PC-9 (cell line): ENCODE measurements at regions not wholly inside any gene's neighbourhood (a gene's known extent, or its start where the extent isn't known, plus 50 kb on each side); places are given as distances from the start of the nearest gene placed in this dataset.

Experiments
- BruUV-seq: library from RNA; stranded (reverse); fragments of 400-500 nt; replicated peaks from 2 replicates; lab custom pipeline; 2021; lab: Mats Ljungman, UMichigan
- CTCF ChIA-PET: fragments of 300-600 bp; sonication (Branson Sonifier 250); formaldehyde crosslinking; loops from one replicate; lab custom pipeline; 2022; ENCODE audit warnings: antibody characterized with exemption; lab: Charles Lee
- POLR2A ChIA-PET: fragments of 300-600 bp; sonication (Branson Sonifier 250); formaldehyde crosslinking; loops from one replicate; lab custom pipeline; 2022; ENCODE audit warnings: antibody characterized with exemption; ENCODE audit not compliant: unreplicated experiment; lab: Charles Lee
- DNase-seq, 2 experiments: peaks; one replicate each; pipeline versions ENCODE4 v3.0.0 to v3.0.0-alpha.2; 2015 to 2022; ENCODE audit warnings: mixed read lengths in 1 of 2
- H2AFZ ChIP-seq: fragments of 200-600 bp; sonication (generic); 2 replicates; pipeline ENCODE4 v1.8.1; 2017; ENCODE audit warnings: antibody characterized with exemption
- H3F3A ChIP-seq: fragments of 200-600 bp; sonication (generic); 2 replicates; pipeline ENCODE4 v1.8.1; 2017; ENCODE audit warnings: antibody characterized with exemption, mild to moderate bottlenecking, low read depth; ENCODE audit not compliant: insufficient read depth
- H3K27ac ChIP-seq: fragments of 200-600 bp; sonication (generic); 2 replicates; pipeline ENCODE4 v1.6.1; 2016; ENCODE audit warnings: mixed run types
- H3K27me3 ChIP-seq: fragments of 200-600 bp; sonication (generic); 2 replicates; pipeline ENCODE4 v1.6.1; 2016; ENCODE audit warnings: low read depth, mixed run types; ENCODE audit not compliant: insufficient read depth
- H3K36me3 ChIP-seq: fragments of 200-600 bp; sonication (generic); 2 replicates; pipeline ENCODE4 v1.6.1; 2016; ENCODE audit warnings: low read depth, mixed run types
- H3K4me1 ChIP-seq: fragments of 200-600 bp; sonication (generic); replicated peaks from 2 replicates; pipeline ENCODE4 v1.6.1; 2016; ENCODE audit warnings: mixed run types; ENCODE audit not compliant: insufficient read depth
- H3K4me2 ChIP-seq: fragments of 200-600 bp; sonication (generic); 2 replicates; pipeline ENCODE4 v1.6.1; 2017; ENCODE audit warnings: mixed run types
- H3K4me3 ChIP-seq: fragments of 200-600 bp; sonication (generic); 2 replicates; pipeline ENCODE4 v1.6.1; 2016; ENCODE audit warnings: mixed run types
- H3K79me2 ChIP-seq: fragments of 200-600 bp; sonication (generic); 2 replicates; pipeline ENCODE4 v1.6.1; 2017; ENCODE audit warnings: low read depth, mixed run types
- H3K9me2 ChIP-seq: fragments of 200-600 bp; sonication (generic); 2 replicates; pipeline ENCODE4 v1.8.1; 2017; ENCODE audit warnings: mild to moderate bottlenecking; ENCODE audit not compliant: insufficient read depth
- H3K9me3 ChIP-seq: fragments of 200-600 bp; sonication (generic); 2 replicates; pipeline ENCODE4 v1.8.1; 2016; ENCODE audit warnings: low read depth; ENCODE audit not compliant: insufficient read depth
- H4K20me1 ChIP-seq: fragments of 200-600 bp; sonication (generic); 2 replicates; pipeline ENCODE4 v1.8.1; 2017; ENCODE audit not compliant: insufficient read depth
- EZH2 ChIP-seq: fragments of 200-600 bp; sonication (generic); IDR thresholded peaks from 2 replicates; pipeline ENCODE4 v1.8.0; 2017; ENCODE audit warnings: antibody characterized with exemption, low read depth
- intact Hi-C: fragments of 100-400 bp; cut with micrococcal nuclease; formaldehyde crosslinking; loops from one replicate; pipeline ENCODE4 v1.10.0; 2022; ENCODE audit not compliant: unreplicated experiment
- TF ChIP-seq, protein P1 (sequence below): fragments of 200-600 bp; sonication (generic); conservative IDR thresholded peaks from 2 replicates; pipeline ENCODE4 v1.6.1; 2017; ENCODE audit warnings: mixed run types, antibody characterized with exemption, mild to moderate bottlenecking, moderate library complexity

DNA sequence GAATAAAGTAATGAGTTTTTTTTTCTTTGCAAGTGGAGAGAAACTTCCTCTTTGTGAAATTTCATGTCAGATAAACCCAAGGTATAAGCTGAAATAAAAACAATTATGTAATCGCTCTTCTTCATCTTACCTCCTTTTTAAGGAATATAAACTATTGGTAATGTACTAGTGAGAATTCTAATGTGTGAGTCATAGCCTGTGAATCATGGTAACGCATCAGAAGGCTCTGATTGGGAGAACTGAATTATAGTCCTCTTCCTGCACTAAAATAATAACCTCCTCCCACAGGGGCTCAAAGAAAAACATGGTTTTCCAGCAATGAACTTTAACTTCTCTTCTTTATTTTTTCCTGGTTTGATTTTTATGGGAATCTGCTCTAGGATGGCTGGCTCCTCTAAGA is 57.1 kb upstream of the COX20 start:
- Histone ChIP-seq H3K27me3 (no peaks in the 10 kb centered on the region), H3K36me3 (no peaks in the 10 kb centered on the region), H3K9me3 (no peaks in the 10 kb centered on the region), H3K27ac (no peak overlapping the region), H4K20me1 (no peaks in the 10 kb centered on the region), H3K4me2 (no peak overlapping the region), H2AFZ (no peak overlapping the region), H3K79me2 (no peaks in the 10 kb centered on the region), H3F3A (peaks cover 8% of the 10 kb centered on the region; the same call in 1 of the 2 replicates), H3K4me1 (0 out of 2 replicates have a peak, but pooled peaks cover 10% of the 10 kb centered on the region), H3K4me3 (no peak overlapping the region), H3K9me2 (no peaks in the 10 kb centered on the region)
- intact Hi-C loops = no loop called here
- POLR2A ChIA-PET = no interaction called here
- no TSS peak for BruUV-seq
- DNase-seq = peak in 1 of 2 experiments; percentile 61
- CTCF ChIA-PET = no interaction called here
- TF ChIP-seq EZH2 = no peak
- TF ChIP-seq, protein P1, sequence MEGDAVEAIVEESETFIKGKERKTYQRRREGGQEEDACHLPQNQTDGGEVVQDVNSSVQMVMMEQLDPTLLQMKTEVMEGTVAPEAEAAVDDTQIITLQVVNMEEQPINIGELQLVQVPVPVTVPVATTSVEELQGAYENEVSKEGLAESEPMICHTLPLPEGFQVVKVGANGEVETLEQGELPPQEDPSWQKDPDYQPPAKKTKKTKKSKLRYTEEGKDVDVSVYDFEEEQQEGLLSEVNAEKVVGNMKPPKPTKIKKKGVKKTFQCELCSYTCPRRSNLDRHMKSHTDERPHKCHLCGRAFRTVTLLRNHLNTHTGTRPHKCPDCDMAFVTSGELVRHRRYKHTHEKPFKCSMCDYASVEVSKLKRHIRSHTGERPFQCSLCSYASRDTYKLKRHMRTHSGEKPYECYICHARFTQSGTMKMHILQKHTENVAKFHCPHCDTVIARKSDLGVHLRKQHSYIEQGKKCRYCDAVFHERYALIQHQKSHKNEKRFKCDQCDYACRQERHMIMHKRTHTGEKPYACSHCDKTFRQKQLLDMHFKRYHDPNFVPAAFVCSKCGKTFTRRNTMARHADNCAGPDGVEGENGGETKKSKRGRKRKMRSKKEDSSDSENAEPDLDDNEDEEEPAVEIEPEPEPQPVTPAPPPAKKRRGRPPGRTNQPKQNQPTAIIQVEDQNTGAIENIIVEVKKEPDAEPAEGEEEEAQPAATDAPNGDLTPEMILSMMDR = no peak

DNA sequence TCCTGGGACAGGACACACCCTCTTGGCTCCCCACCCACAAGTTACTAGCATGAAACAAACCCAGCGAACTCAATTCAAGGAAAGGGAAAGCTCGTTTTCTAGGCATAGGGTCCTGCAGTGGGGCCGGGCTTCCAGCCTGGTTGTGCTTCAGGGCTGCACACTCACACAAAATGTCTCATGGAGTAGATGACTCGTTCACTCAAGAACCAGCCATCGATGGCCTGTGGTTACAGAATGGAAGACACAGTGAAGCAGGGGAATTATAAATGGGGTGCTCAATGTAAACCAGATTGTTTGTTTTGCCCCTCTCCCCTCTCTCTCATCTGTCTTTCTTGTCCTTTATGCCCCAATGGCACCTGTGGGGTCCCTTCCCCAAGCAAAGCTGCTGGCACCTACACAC is 56.0 kb upstream of the COX20 start:
- no TSS peak for BruUV-seq
- Histone ChIP-seq H3K79me2 (no peaks in the 10 kb centered on the region), H3K27me3 (no peaks in the 10 kb centered on the region), H3K9me3 (no peaks in the 10 kb centered on the region), H3K9me2 (no peaks in the 10 kb centered on the region), H3K4me3 (no peak overlapping the region), H3K4me2 (no peak overlapping the region), H4K20me1 (no peaks in the 10 kb centered on the region), H2AFZ (no peak overlapping the region), H3K27ac (no peak overlapping the region), H3K4me1 (0 out of 2 replicates have a peak, but pooled peaks cover 10% of the 10 kb centered on the region), H3F3A (peaks cover 8% of the 10 kb centered on the region; the same call in 1 of the 2 replicates), H3K36me3 (no peaks in the 10 kb centered on the region)
- ChIA-PET POLR2A (no interaction called here), CTCF (interaction anchor here (0.6 kb wide), 1 partner anchor 794 kb away, joined by 3 read pairs; no protein-coding TSS in a partner anchor)
- DNase-seq = no peak
- no peak for TF ChIP-seq EZH2
- TF ChIP-seq, protein P1 = no peak
- intact Hi-C loops = no loop called here

DNA sequence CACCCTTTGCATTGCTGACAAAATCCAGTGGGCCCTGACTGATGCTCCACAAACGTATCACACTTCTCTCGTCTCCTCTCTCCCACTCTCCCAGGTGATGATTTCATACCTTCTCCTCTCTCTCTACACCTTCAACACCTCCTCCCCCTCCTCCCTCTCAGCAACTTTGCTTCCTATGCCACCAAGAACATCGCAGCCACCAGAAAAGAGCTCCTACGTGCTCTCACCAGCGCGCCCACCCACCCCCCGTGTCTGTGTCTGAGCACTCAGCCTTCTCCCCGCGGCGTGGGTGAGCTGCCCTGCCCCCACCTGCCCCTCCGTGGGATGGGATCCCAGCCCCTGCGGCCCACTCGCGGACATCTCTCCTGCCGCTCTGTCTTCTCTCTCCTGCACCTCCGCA is 55.1 kb upstream of the COX20 start:
- no TSS peak for BruUV-seq
- Histone ChIP-seq H3K9me3 (no peaks in the 10 kb centered on the region), H3K27me3 (no peaks in the 10 kb centered on the region), H4K20me1 (no peaks in the 10 kb centered on the region), H3K9me2 (no peaks in the 10 kb centered on the region), H3K27ac (no peak overlapping the region), H3K4me3 (no peak overlapping the region), H3F3A (peaks cover 8% of the 10 kb centered on the region; the same call in 1 of the 2 replicates), H2AFZ (no peak overlapping the region), H3K4me1 (0 out of 2 replicates have a peak, but pooled peaks cover 10% of the 10 kb centered on the region), H3K36me3 (no peaks in the 10 kb centered on the region), H3K4me2 (no peak overlapping the region), H3K79me2 (no peaks in the 10 kb centered on the region)
- DNase-seq = no peak
- no peak for TF ChIP-seq EZH2
- TF ChIP-seq, protein P1 = no peak
- ChIA-PET POLR2A (no interaction called here), CTCF (no interaction called here)
- intact Hi-C loops = no loop called here
